Panc1 (cell line): ENCODE measurements at regions not wholly inside any gene's neighbourhood (a gene's known extent, or its start where the extent isn't known, plus 50 kb on each side); places are given as distances from the start of the nearest gene placed in this dataset.

Source experiments
- ATAC-seq: fragments of 200-7000 bp; cut with Tn5 transposase; 2 replicates; pipeline ENCODE4 v1.9.1; 2020; ENCODE audit warnings: mild to moderate bottlenecking, moderate library complexity
- BruUV-seq: library from RNA; stranded (reverse); fragments of 400-500 nt; replicated peaks from 2 replicates; lab custom pipeline; 2021; lab: Mats Ljungman, UMichigan
- CTCF ChIA-PET: fragments of 300-600 bp; sonication (Branson Sonifier 250); formaldehyde crosslinking; loops from one replicate; lab custom pipeline; 2022; ENCODE audit warnings: antibody characterized with exemption; lab: Charles Lee
- POLR2A ChIA-PET: fragments of 300-600 bp; sonication (Branson Sonifier 250); formaldehyde crosslinking; loops from one replicate; lab custom pipeline; 2022; ENCODE audit warnings: antibody characterized with exemption; lab: Charles Lee
- DNase-seq: peaks from one replicate; pipeline ENCODE4 v3.0.0-alpha.2; 2010; ENCODE audit warnings: low read depth, low spot score
- H3K27ac ChIP-seq: 2 replicates; pipeline ENCODE4 v1.5.1; 2011; ENCODE audit warnings: mild to moderate bottlenecking, low read length, inconsistent platforms
- H3K27me3 ChIP-seq: fragments of 200-500 bp; sonication (Bioruptor generic); 2 replicates; pipeline ENCODE4 v1.6.0; 2014; ENCODE audit warnings: low read length, inconsistent platforms; ENCODE audit not compliant: control insufficient read depth, insufficient read depth
- H3K36me3 ChIP-seq: fragments of 200-500 bp; sonication (Bioruptor generic); 2 replicates; pipeline ENCODE4 v1.5.1; 2014; ENCODE audit warnings: inconsistent platforms, mild to moderate bottlenecking, low read length, moderate library complexity; ENCODE audit not compliant: control insufficient read depth, insufficient read depth
- H3K4me1 ChIP-seq: 2 replicates; pipeline ENCODE4 v1.5.1; 2011; ENCODE audit warnings: inconsistent platforms, mild to moderate bottlenecking, low read length, moderate library complexity; ENCODE audit not compliant: control insufficient read depth, insufficient read depth
- H3K4me3 ChIP-seq, 2 experiments: 2 replicates each; pipeline ENCODE4 v1.5.1; 2011 to 2012; ENCODE audit warnings: low read depth in 2 of 2, low read length in 2 of 2, mild to moderate bottlenecking in 2 of 2, inconsistent platforms in 1 of 2, moderate library complexity in 1 of 2
- H3K9me3 ChIP-seq: fragments of 200-500 bp; sonication (Bioruptor generic); 2 replicates; pipeline ENCODE4 v1.5.1; 2014; ENCODE audit warnings: low read depth, mild to moderate bottlenecking, inconsistent platforms, low read length, moderate library complexity; ENCODE audit not compliant: control insufficient read depth, insufficient read depth
- POLR2AphosphoS5 ChIP-seq: IDR thresholded peaks from 2 replicates; pipeline ENCODE4 v1.6.1; 2012; ENCODE audit warnings: mild to moderate bottlenecking, low read depth, low read length, moderate library complexity
- SIN3A ChIP-seq: IDR thresholded peaks from 2 replicates; pipeline ENCODE4 v1.6.1; 2012; ENCODE audit warnings: low read depth, mild to moderate bottlenecking, low read length, moderate library complexity, borderline replicate concordance; ENCODE audit not compliant: insufficient read depth
- TCF7L2 ChIP-seq: IDR thresholded peaks from 2 replicates; pipeline ENCODE4 v1.6.1; 2011; ENCODE audit warnings: mild to moderate bottlenecking, low read depth, low read length, inconsistent platforms
- in situ Hi-C: cut with HindIII; loops from 2 replicates; pipeline ENCODE4 v1.10.0; 2016; ENCODE audit warnings: low sequenced_read_pairs, low pct_unique_long_range_greater_than_20kb
- intact Hi-C: fragments of 100-400 bp; cut with micrococcal nuclease; formaldehyde crosslinking; loops from one replicate; pipeline ENCODE4 v1.10.0; 2022; ENCODE audit not compliant: unreplicated experiment
- TF ChIP-seq, protein P1 (sequence below), 2 experiments: IDR thresholded peaks; 2 replicates each; pipeline ENCODE4 v1.6.1; 2011 to 2012; ENCODE audit warnings: low read depth in 2 of 2, control low read depth in 1 of 2, low read length in 1 of 2, mild to moderate bottlenecking in 1 of 2, moderate library complexity in 1 of 2; ENCODE audit not compliant: insufficient read depth in 1 of 2
- TF ChIP-seq, protein P2 (sequence below): fragments of 450-650 bp; IDR thresholded peaks from 2 replicates; pipeline ENCODE4 v1.5.1; 2017; ENCODE audit warnings: mild to moderate bottlenecking

DNA sequence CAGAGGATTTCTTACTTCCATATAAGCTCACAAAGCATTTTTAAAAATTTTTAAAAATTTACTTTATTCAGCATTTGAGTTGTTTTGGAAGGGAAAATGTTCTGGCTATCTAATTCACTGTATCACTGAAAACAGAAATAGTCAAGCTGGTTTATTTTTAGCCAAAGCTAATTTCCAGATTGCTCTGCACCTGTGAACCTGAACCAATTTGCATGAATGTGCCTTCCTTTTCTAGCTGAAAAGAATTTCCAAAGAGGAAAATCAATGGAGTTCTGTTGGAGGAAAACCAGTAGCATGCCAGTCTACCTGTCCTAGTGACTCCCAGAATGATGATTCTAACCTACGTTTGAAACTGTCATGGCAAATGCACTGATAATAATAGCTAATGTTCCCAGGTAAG is 134.2 kb upstream of the LIPC start:
- POLR2A ChIA-PET = interaction anchor here (0.6 kb wide), 1 partner anchor 22 kb away, joined by 3 read pairs; no protein-coding TSS in a partner anchor
- CTCF ChIA-PET = no interaction called here

DNA sequence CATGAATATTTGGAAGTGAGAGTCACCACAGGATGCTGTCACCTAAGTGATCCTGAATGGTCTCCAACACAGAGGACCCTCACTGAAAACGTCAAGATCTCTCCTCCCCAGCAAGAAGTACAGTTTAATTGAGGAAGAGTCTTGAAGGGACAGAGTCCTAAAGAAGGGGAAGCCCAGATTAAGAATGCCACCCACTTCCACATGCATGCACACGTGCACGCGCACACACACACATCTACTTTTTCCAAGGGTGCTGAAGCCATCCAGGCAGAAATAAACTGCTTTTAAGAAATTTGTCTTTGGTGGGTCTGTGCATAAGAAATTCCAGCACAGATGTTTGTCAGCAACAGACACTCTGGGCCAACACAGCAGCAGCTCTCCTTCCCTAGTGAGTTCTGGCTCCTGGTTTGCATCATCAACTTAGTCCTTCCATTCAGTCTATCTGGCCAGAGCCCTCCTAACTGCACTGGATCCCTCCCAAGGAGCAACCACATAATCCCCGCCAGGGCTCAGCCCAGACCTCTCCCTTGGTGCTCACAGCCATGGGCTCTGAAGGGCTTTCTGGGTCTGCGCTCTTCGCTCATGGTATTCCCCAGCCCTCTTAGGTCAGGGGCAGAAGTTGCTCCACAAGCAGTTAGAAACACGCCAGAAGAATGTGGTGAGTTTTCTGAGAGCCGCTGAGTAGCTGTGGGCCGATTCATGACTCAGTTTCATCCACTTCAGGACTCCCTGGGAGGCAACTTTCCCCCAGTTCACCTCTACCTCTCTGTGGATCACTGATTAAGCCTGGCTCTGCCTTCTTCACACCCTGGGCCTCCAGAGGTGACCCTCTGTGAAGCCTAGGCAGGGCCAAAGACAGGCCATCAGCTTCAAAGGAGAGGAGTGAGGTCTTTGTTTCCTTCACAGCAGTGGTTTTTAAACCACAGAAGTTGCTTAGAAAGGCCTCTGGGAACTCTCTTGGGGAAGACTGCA is 132.6 kb upstream of the LIPC start:
- intact Hi-C loops = no loop called here
- DNase-seq = no peak
- ChIA-PET POLR2A (no interaction called here), CTCF (no interaction called here)
- in situ Hi-C loops = no loop called here
- H3K4me3 ChIP-seq = no peak overlapping the region
- H3K4me1 ChIP-seq = no peaks in the 10 kb centered on the region
- H3K9me3 ChIP-seq = peaks cover 10% of the 10 kb centered on the region
- TF ChIP-seq, protein P1, sequence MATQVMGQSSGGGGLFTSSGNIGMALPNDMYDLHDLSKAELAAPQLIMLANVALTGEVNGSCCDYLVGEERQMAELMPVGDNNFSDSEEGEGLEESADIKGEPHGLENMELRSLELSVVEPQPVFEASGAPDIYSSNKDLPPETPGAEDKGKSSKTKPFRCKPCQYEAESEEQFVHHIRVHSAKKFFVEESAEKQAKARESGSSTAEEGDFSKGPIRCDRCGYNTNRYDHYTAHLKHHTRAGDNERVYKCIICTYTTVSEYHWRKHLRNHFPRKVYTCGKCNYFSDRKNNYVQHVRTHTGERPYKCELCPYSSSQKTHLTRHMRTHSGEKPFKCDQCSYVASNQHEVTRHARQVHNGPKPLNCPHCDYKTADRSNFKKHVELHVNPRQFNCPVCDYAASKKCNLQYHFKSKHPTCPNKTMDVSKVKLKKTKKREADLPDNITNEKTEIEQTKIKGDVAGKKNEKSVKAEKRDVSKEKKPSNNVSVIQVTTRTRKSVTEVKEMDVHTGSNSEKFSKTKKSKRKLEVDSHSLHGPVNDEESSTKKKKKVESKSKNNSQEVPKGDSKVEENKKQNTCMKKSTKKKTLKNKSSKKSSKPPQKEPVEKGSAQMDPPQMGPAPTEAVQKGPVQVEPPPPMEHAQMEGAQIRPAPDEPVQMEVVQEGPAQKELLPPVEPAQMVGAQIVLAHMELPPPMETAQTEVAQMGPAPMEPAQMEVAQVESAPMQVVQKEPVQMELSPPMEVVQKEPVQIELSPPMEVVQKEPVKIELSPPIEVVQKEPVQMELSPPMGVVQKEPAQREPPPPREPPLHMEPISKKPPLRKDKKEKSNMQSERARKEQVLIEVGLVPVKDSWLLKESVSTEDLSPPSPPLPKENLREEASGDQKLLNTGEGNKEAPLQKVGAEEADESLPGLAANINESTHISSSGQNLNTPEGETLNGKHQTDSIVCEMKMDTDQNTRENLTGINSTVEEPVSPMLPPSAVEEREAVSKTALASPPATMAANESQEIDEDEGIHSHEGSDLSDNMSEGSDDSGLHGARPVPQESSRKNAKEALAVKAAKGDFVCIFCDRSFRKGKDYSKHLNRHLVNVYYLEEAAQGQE (IDR thresholded peaks at IDR 0.05; ENCODE audit: insufficient read depth in 1 of 2, low read depth in 2 of 2, low read length in 1 of 2) = no peak
- no peak for TF ChIP-seq SIN3A
- TF ChIP-seq, protein P2, sequence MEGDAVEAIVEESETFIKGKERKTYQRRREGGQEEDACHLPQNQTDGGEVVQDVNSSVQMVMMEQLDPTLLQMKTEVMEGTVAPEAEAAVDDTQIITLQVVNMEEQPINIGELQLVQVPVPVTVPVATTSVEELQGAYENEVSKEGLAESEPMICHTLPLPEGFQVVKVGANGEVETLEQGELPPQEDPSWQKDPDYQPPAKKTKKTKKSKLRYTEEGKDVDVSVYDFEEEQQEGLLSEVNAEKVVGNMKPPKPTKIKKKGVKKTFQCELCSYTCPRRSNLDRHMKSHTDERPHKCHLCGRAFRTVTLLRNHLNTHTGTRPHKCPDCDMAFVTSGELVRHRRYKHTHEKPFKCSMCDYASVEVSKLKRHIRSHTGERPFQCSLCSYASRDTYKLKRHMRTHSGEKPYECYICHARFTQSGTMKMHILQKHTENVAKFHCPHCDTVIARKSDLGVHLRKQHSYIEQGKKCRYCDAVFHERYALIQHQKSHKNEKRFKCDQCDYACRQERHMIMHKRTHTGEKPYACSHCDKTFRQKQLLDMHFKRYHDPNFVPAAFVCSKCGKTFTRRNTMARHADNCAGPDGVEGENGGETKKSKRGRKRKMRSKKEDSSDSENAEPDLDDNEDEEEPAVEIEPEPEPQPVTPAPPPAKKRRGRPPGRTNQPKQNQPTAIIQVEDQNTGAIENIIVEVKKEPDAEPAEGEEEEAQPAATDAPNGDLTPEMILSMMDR = no peak
- TF ChIP-seq POLR2AphosphoS5 = no peak
- TF ChIP-seq TCF7L2 = no peak
- H3K27me3 ChIP-seq = no peaks in the 10 kb centered on the region
- no peak overlapping the region for H3K27ac ChIP-seq
- H3K36me3 ChIP-seq = no peaks in the 10 kb centered on the region
- no peak for ATAC-seq
- BruUV-seq = no TSS peak

More for the DNA sequence above, 134.2 kb upstream of the LIPC start:
- no peak for DNase-seq
- BruUV-seq = no TSS peak
- Histone ChIP-seq H3K27ac (no peak overlapping the region), H3K36me3 (no peaks in the 10 kb centered on the region), H3K4me3 (no peak overlapping the region), H3K27me3 (no peaks in the 10 kb centered on the region), H3K9me3 (peaks cover 10% of the 10 kb centered on the region), H3K4me1 (no peaks in the 10 kb centered on the region)
- no peak for TF ChIP-seq POLR2AphosphoS5
- TF ChIP-seq TCF7L2 = no peak
- no peak for TF ChIP-seq SIN3A
- TF ChIP-seq, protein P1 (IDR thresholded peaks at IDR 0.05; ENCODE audit: insufficient read depth in 1 of 2, low read depth in 2 of 2, low read length in 1 of 2) = no peak
- TF ChIP-seq, protein P2 = no peak
- intact Hi-C loops = no loop called here
- in situ Hi-C loops = no loop called here
- ATAC-seq = no peak
